AG08396 (cell line): ENCODE measurements at regions not wholly inside any gene's neighbourhood (a gene's known extent, or its start where the extent isn't known, plus 50 kb on each side); places are given as distances from the start of the nearest gene placed in this dataset.
"Not testable (repeated sequence)": the region's sequence is repeated elsewhere in the genome, so short reads cannot be mapped to it uniquely, and the experiment has no call there.

ENCODE experiments used
- DNase-seq: peaks from one replicate; pipeline ENCODE4 v3.0.0; 2012; ENCODE audit warnings: low spot score, mixed read lengths

DNA sequence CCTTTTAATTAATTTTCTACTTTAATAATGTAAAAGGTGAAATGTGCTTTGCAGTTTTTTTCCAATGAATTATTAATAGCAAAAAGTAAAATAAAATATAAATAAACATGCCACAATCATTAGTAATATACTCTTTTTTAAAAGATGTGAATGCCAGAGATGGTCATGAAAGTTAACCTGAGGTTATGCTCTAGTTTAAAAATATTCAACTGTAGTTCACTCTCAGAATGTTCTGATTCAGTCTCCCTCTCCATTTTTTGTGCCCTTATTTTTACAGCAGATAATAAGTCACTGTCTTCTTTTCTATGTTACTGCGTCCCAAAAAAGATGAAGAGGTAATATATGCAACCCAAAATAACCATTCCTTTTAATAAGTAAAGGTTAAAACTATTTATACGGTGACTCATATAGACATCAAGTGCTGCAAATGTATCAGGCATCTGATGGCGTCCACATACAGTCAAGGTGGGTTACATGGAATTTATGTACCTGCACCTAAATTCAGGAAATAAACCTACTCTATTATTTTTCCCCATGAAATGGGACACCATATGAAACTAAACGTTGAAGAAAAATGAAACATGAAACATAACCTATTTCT, 153.6 kb upstream of the ZNF804A start:
- DNase-seq: no peak

DNA sequence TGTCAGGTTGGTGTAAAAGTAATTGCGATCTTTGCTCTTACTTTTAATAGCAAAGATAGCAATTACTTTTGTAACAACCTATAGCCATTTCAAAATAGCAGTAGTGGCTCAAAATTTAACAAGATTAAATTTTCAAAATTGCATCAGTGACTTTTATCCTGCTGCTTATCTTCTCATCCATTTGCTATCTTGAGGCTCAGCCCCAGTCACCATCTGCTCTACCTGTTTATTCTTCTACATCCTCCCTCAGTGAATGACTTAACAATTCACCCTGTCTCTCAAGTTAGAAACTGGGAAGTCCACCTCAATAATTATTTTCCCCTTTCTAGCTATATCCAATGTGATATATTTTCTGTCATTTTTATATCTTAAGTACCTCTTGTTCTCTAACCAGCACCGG, 148.6 kb upstream of the ZNF804A start:
- no peak for DNase-seq

DNA sequence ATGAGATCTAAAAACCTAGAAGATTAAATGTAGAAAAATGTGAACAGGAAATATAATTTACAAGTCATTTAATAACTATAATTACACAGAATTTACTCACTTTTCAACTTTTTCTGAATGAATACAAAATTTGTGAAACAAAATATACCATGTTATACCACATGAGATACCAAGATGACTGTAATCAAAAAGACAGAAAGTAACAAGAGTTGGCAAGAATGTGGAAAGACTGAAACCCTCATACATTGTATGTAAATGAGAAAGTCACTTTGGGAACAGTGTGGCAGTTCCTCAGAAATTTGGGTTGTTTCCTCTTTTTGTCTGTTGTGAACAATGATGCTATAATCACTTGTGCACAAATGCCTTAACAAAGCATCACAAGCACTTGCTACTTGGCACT, 145.4 kb upstream of the ZNF804A start:
- DNase-seq: no peak

DNA sequence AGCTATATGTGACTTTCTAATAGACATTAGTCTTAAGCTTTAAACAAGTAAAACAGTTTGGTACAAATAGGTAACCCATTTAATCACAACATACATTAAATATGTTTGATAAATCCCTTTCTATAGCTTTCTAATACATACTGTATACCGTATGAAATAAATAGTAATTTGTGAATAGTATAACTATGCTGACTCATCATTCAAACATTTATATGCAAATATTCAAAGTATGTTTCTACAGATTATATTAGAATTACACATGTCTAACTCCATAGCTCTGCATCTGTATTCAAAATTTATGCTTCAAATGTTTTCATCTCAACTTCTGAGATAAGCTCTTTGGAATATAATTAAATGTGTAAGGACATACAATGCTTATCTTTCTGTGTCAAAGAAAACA, 142.7 kb upstream of the ZNF804A start:
- DNase-seq: no peak

DNA sequence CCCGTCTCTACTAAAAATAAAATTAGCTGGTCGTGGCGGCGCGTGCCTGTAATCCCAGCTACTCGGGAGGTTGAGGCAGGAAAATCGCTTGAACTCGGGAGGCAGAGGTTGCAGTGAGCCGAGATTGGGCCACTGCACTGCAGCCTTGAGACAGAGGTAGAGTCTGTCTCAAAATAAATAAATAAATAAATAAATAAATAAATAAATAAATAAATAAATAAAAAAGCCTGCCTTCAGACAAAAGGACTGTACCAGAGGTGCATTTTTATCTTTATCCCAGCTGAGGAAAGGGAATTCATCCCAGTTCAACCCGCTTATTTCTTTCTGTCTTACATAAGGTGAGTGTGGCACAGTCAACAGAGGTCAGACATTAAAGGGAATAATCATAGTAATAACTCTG, 141.6 kb upstream of the ZNF804A start:
- not testable (repeated sequence) for DNase-seq

DNA sequence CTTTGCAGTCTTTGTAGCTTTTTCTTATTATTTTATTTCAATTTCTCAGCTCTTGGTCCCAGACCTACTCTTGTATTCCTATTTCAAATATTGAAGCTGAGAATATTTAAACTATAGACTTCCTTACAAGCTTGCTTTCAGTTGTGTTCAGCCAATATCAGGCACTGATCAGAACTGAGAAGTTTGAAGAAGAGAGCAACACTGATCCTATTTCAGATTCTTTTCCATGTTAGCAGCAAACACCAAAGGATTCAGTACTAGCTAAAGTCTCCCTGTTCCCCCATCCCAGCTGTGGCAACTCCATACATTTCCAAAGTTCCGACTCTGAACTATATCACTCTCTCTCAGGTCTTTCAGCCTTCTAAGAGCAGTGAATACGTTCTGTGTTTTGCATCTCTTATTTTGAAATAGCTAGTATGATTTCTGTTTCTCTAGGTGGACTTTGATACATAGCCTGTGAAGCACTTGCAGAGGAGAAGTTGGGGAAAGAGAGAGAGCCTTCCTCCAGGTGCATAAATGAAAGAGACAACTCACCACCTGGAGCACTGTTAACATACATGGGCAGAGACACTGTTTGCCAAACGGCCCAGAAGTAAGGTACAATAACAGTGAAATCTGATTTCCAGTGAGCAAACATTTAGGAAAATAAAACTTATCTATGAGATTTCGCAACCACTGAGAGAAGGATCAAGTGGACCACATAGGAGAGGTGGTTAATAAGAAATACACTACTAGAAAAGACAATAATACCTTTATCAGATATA, 135.0 kb upstream of the ZNF804A start:
- no peak for DNase-seq

DNA sequence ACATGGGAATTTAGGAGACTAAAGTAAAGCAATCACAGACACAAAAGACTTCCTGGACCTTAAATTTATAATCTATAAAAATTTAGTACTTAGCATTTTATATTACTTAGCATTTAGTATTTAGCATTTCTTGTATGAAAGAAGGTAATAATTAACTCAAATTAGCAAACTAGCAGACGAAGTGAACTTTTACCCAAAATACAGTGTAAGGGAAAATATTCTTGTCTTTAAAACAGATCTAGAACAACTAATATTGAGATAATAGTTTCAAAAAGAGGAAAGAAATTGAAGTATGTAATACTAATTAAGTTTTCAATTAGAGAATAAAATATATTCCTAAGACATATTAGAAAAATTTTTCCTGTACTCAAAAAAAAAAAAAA, 134.5 kb upstream of the ZNF804A start:
- no peak for DNase-seq

DNA sequence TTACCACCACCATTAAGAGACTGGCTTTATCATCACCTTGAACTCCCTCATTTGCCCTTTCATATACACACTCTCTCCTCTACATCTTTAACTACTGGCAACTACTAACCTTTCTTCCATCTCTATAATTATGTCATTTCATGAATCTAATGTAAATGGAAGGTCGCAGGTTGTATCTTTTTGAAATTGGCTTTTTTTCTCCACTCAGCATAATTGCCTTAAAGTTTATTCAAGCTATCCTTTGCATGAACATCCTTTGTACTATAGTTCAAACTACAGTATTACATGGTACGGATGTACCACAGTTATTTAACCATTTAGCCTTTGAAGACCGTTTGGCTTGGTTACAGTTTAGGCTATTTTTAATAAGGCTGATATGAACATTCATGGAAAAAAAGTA, 129.5 kb upstream of the ZNF804A start:
- no peak for DNase-seq

DNA sequence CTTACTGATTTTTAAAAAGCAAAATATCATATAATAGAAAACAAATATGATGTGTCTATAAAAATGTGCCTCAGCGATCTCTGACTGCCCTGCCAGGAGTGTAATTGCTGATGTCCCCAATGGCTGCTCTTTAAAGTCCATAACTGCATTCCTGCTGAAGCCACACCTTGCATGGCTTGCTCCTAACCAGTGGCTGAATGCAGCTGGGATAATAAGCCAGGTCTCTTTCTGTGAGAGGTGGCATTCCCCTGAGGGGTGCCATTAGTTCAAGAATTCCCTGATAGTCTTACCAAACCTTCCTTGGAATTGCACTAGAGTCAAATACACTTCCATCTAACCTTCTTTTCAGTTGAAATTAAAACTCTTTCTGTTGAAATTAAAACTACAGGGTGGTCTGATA, 125.8 kb upstream of the ZNF804A start:
- no peak for DNase-seq

DNA sequence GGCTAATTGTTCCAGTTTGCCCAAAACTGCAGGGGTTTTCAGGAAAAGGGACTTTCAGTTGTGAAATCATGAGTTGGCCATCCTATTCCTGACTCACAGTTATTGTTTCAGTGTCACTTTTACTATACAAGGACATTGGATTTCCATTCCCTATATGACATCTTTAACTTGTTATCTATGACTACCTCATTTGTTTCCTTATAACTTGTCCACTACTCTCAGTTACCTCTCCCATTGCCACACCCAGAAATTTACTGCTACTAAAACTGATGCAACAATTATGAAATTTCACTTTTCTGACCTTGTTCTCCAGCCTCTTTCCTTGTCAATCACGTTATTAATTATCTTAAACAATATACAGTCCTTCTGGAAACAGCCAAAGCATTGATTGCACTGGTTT, 116.5 kb upstream of the ZNF804A start:
- no peak for DNase-seq

DNA sequence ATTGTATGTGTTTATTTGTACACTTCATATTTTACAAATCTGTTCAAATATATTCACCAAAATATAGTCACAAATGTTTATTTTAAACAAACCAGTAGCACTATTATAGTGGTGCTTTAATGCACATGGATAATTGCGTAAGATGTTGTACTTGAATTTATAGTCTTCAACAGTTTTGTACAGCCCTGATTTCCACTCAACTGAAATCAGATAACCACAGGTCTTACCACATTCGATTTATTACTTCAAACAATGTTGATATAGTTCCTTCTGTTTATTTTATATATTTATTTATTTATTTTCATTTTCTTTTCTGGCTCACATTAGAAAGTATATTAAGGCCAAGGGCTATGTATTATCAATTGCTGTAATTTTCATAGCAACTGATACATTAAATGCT, 99.4 kb upstream of the ZNF804A start:
- DNase-seq: no peak

DNA sequence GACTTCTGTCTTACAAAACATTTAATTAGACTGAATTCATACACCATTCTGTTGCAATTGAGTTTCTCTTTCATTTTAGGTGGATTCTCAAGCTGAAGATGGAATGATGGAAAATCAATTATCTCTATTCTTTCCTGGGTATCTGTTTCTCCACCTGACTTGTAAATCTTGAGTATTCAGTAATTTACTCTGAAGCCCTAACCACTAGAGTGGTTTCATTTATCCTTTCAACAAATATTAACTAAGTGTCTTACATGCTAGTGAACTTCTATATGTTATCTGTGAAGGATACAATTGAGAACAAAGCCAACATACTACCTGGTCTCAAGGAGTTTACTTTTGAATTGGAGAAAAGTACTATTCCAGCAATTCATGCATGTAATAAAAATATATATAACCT, 94.1 kb upstream of the ZNF804A start:
- no peak for DNase-seq

DNA sequence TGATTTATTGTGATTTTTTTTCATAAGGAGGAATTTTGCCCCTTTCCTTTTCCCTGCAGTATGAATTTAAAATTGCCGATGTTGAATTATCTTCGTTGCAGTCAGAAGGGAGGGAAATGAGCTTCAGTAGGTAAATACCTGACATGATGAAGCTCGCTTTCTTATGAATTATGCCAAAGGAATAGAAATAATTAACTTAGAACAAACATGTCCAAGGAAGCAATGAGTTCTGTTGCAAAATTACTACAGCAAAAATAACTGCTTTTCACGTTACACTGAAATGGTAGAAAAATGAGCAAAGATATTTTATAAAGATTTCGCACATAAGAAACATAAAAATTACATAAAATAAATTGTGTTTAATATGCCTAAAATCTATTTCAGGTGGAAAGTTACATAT, 91.1 kb upstream of the ZNF804A start:
- no peak for DNase-seq

DNA sequence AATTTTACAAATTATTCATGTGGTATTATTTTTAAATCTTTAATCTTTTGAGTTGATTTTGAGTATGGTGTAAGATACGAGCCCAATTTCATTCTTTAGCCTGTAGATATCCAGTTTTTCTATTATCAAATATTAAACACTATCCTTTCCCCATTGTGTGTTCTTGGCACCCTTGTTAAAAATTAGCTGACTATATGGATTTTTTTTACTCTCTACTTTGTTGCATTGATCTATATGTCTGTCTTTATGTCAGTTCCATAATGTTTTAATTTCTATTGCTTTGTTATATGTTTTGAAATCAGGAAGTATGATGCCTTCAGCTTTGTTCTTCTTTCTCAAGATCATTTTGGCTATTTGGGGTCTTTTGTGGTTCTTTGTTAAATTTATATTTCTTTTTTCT, 80.9 kb upstream of the ZNF804A start:
- DNase-seq: no peak

DNA sequence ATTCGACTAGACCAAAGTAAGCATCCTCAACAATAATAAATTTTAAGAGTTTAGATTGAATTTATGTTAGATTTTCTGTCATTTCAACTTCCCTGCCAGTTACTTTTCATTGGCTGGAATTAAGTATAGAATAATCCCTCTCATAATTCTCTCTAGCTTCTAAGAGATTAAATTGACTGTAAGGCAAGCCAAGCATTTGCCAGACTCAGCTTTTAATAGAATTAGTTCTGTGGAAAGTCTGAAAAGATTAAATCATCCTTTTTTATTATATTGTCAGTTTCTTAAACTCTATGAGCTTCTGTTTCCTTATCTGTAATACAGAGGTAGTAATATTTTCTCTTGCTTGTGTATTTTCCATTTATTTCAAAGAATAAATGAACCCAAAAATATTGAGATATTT, 77.9 kb upstream of the ZNF804A start:
- no peak for DNase-seq

DNA sequence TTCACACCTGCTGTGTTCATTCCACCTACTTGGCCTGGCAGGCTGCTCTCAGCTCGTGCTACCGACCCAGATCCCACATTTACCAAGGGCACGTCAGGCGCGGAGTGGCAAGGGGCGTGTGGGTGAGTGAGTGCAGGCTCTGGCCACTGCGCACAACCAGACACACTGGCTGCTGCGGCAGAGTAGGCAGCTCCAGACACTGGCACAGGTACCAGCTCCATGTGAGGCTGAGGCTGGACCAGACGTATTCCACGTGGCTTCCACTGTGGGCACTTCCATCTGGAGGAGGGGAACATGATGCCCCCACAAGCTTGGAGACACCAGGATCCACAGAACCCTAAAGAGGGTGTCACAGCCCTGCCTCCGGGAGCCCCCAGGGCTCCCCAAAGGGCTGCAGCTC, 74.6 kb upstream of the ZNF804A start:
- no peak for DNase-seq

DNA sequence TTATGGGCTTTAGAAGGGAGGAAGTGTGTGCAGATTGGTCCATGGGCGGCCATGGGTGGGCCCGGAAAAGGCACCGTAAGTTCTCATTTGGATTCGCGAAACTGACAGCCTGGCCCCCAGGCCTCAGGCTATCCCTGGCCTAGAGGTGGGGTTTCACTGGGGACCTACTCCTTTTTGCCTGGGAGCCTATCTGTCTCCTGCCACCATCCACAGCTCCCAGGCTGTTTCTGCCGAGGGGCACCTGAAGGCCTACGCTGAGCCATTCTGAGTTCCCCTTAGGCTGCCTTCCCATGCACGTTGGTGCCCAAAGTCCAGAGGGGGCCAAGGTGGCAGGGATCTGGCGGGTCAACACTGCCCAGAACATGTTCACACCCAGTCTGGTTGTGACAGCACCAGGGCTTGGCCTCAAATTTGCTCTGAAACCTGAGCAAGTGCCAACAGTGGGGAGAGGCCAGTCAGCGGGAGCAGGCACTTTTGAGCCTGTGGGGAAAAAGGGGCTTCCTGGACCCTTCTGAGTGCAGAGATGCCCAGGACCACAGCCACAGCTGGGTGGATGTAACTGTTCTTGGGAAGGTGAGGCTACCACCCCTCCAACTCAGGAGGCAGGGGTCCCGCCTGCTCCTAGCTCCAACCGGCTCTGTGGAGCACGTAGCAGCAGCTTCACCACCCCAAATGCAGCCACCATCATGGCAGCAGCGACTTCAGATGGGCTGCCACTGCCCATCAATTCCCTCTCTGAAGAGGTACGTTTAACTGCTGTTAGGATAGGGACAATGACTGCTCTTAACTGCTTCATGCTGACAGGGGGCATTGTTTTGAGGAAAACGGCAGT, 73.6 kb upstream of the ZNF804A start:
- DNase-seq: no peak

DNA sequence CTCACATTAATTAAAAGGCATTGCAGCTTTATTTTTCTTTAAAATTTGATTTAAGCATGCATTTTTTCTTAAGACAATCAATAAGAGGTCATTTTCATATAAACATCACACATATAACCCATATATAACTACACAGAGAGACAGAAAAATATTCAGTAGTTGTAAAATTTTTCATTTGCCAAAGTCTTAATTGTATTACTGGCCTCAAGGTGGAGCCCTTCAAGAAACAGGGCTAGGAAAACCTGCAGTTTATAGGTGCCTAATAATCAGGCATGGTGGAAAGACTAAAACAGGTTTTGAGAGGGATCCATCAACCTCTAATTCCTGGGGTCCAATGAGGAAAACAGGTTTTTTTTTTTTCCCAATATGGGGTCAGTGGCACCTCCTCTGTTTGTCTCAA, 71.3 kb upstream of the ZNF804A start:
- DNase-seq: no peak

DNA sequence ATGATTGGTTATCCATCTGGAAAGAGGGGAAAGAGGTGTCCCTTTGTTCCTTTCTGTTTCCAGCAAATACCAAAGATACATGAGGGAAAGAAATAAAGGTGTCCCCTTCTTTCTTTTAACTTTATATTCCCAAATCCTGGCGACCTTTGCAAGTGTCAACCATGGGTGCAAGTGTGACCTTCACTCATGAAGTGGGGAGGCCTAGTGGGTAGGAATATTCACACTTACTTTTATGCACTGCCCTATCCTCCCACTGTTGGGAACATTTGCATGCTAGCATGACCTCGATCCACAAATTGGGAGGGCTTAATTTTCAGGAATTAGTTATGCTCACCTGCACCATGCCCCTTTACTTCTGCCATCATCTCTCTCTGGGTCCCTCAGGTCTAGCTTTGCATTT, 70.2 kb upstream of the ZNF804A start:
- DNase-seq: no peak

DNA sequence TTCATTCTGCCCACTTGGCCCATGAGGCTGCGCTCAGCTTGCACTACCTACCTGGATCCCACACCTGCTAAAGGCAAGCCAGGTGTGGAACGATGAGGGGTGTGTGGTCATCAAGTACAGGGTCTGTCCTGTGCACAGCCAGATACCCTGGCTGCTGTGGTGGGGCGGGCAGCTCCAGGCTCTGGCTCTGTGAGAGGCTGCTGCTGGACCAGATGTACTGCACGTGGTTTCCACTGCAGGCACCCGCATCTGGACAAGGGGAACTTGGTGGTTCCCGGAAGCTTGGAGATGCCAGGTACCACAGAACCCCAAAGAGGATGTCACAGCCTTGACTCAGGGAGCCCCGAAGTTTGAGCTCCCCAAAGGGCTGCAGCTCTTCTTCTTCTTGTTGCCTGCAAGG, 68.1 kb upstream of the ZNF804A start:
- DNase-seq: no peak

DNA sequence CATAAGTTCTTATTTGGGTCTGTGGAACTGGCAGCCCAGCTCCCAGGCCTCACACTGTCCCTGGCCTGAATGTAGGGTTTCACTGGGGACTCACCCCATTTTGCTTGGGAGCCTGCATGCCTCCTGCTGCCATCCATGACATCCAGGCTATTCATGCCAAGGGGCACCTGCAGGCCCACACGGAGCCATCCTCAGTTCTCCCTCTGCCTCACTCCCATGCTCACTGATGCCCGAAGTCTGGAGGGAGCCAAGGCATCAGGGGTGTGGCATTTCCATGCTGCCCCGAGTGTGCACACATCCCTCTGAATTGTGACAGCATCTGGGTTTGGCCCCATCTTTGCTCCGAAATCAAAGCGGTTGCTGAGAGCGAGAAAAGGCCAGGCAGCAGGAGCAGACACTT, 67.4 kb upstream of the ZNF804A start:
- DNase-seq: no peak

DNA sequence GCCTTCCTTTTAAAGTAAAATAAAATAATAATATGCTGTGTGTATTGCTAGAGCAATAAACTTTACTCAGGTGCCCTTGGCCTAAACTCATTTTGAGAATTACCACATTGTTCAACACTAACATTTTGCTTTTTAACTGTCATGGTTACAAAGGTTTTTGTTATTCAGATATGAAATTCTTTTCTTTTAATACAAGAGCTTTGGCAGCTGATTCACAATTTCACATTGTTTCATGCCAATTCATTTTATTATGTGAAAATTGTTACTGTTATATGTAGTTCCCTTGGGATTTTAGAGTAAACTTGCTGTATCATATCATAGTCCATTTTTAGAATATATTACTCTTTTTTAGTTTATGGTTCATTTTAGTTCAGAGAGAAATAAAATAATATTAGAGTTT, 65.8 kb upstream of the ZNF804A start:
- no peak for DNase-seq

DNA sequence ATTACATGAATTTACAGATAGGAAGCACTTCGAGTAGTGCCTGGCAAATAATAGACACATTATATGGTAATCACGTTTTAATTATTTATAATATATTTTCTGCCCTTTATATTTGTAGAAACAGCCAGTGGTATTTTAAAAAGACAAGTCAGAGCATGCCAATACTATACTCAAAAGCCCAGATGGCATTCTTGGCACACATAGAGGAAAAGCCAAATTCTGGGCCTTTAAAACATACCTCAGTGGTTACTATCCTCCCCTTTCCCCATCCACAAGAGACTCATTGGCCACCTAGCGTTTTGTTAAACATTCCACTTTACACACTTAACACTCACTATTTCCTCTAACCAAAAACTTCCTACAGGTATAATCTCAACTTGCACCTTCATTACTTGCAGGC, 63.3 kb upstream of the ZNF804A start:
- DNase-seq: no peak
